Astrocyte of the cerebellum (primary cell): ENCODE measurements at regions not wholly inside any gene's neighbourhood (a gene's known extent, or its start where the extent isn't known, plus 50 kb on each side); places are given as distances from the start of the nearest gene placed in this dataset.
"Not testable (repeated sequence)": the region's sequence is repeated elsewhere in the genome, so short reads cannot be mapped to it uniquely, and the experiment has no call there.

ENCODE experiments used
- DNase-seq: peaks from one replicate; pipeline ENCODE4 v3.0.0-alpha.2; 2011; ENCODE audit warnings: low read depth
- H3K4me3 ChIP-seq: 2 replicates; pipeline ENCODE4 v1.5.1; 2011; ENCODE audit warnings: mild to moderate bottlenecking, low read depth, low read length, moderate library complexity
- in situ Hi-C: cut with HindIII; loops from 2 replicates; pipeline ENCODE4 v1.10.0; 2017; ENCODE audit warnings: low sequenced_read_pairs

DNA sequence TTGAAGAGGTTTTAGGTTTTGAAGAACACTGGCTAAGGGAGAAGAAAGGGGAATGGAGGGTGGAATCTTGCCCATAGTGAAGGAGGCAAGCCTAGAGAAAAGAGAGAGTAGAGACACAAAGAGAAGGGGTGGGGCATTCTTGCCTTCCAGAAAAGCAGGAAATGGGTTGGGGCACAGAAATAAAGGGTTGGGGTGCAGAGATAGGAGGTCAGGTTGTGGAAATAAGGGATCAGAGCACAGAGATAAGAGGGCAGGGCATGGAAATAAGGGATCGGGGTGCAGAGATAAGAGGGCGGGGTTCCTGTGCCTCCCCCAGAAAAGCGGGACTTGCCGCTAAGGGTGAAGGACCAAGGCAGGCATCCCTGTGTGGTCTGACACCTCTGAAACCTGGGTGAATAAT, 69.9 kb downstream of the ALG1L2 start:
- H3K4me3 ChIP-seq, in situ Hi-C loops, DNase-seq: not testable (repeated sequence)

DNA sequence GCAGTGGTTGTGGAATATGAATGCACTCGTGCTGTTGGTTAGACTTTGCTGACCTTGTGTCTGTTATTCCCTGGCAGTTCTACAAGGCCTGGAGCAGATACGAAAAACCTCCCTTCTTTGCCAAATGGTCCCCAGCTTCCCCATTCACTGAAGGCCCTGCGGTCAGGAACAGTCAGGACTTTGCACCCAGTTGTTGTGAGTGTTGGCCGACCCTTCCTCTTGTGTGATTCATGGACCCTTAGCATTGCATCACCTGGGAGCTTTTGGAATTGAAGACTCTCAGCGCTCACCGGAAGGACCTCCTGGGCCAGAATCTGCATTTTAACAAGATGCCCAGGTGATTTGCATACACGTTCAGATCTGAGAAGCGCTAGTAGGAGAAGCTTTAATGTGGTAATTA, 71.6 kb downstream of the ALG1L2 start:
- DNase-seq, in situ Hi-C loops, H3K4me3 ChIP-seq: not testable (repeated sequence)

DNA sequence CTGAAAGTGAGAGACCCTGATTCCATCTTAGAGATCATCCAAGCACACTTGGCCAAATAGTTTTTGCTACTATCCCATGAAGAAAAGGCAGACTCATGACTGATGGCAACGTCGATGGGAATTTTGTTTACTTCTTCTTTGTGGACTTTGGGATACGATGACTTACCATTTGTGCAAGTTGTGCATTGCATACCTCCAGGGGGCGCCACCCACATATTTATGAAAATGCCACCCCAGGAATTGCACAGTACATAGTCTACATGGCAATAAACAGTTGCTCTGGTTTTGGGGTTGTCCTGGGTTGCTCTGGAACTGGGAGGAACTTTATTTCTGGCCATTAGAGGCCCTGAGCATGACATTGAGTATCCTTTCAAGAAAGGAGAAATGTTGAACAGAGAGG, 73.8 kb downstream of the ALG1L2 start:
- DNase-seq, in situ Hi-C loops, H3K4me3 ChIP-seq: not testable (repeated sequence)

DNA sequence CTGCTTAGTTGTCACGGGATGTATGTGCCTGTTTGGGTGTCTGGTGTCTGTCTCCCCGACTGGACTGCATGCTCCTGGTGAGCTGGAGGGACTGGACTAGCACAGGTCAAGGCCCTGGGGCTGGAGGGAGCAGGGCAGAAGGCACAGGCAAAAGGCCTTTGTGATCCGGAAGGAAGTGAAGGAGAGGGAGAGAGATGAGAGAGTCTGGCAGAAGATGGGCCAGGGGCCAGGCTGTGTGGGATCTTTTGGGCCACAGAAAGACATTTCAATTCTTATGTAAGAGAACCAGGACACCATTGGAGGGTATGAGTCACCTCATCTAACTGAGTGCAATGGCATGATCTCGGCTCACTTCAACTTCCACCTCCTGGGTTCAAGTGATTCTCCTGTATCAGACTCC, 85.2 kb downstream of the ALG1L2 start:
- H3K4me3 ChIP-seq, in situ Hi-C loops, DNase-seq: not testable (repeated sequence)

DNA sequence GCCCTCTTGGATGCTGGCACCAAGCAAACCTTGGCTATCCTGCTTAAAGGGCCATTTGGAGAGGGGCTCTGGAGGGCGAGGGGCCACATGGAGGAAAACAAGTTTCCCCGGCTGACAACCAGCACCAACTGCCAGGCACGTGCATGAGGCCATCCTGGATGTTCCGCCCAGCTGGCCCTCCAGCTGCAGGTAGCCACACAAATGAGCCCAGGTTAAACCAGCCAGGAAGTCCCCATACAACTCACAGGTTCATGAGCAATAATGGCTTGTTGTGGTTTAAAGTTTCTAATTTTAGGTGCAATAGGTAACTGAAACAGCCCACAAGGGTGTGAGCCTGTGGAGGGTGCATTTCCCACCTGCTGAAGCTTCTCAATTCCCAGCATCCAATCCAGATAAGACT, 93.6 kb downstream of the ALG1L2 start:
- in situ Hi-C loops, H3K4me3 ChIP-seq, DNase-seq: not testable (repeated sequence)

DNA sequence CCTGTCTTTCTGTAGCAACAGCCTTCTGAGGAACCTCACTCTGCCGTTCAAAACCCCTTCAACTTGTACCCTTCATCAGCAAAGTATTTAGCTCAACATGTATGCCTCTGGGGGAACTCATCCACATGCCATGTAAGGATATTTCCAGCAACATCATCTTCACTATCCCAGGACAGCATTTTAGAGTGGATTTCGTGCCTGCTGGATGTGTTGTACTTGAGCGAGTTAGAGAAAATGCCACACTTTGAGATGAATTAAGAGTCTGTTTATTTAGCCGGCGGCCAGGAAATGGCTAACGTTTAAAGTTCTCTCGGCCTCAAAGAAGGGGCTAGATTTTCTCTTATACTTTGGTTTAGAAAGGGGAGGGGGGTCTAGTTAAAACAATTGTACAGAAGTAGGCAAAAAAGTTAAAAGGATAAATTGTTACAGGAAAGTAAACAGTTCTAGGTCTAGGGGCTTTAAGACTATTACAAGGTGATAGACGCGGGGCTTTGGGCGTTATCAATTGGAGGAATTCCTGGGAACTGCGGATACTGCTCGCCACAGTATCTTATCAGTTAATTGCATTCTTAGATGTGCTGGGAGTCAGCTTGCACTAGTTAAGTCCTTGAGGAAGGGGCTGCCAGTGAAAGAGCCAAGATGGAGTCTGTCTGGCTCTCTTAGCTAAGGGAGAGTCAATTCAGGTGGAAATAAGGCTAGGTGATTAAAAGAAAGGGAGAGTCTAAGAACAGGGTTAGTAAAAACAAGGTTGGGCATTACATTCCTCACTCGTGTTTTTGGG, 95.0 kb downstream of the ALG1L2 start:
- DNase-seq, H3K4me3 ChIP-seq, in situ Hi-C loops: not testable (repeated sequence)

DNA sequence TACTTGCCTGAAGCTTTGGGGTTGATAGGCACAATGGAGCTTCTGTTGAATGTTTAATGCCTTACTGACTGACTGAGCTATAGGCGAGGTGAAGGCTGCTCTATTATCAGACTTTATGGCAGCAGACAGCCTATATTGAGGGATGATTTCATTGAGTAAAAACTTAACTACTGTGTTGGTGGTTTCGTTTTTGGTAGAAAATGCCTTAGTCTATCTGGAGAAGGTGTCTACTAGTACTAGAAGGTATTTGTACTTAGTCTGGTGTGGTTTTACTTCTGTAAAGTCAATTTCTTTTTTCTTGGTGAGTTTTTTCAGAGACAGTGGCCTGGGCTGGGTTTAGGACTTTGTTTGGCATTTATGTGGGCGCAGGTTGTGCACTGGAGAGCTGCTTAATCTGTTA, 97.2 kb downstream of the ALG1L2 start:
- in situ Hi-C loops, H3K4me3 ChIP-seq, DNase-seq: not testable (repeated sequence)

DNA sequence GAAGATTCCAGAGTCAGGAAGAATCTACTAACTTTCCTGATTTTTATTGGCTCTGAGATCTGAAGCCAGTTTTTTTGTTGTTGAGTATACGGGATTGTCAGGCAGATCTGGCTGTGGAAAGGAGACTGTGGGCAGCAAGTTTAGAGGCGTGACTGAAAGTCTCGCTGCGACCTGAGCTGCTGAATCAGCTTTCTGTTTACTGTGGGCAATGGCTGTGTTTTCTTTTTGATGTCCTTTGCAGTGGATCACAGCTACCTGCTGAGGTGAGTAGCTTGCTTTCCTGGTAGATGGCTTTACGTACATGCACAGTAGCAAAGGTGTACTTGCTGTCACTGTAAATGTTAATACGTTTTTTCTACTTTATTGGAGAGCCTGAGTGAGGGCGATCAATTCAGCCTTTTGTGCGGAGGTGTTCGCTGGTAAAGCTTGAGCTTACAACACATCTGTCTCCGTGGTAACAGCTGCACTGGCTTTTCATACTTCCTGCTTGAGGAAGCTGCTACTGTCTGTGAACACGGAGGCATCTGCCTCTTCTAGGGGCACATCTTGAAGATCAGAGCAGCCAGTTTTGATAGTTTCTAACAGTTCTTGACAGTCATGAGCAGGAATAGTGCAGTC, 97.8 kb downstream of the ALG1L2 start:
- DNase-seq, in situ Hi-C loops, H3K4me3 ChIP-seq: not testable (repeated sequence)

DNA sequence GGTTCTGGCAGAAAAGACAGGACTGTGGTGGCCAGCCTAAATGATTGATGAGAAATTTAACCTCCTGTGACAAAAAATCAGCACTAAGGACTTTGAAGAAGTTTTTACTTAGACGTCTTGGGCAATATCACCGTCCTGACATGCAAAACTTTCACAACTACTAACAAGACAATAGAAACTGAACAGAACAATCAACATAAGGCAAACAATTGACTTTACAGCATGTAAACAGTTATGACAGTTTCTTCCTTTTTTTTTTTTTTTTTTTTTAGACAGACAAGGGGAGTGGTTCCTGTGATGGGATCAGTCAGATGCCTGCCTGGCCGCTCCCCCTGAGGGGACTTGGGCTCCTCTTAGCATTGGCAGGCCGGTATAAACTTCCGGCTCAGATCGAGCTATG, 100.8 kb downstream of the ALG1L2 start:
- DNase-seq, in situ Hi-C loops, H3K4me3 ChIP-seq: not testable (repeated sequence)

DNA sequence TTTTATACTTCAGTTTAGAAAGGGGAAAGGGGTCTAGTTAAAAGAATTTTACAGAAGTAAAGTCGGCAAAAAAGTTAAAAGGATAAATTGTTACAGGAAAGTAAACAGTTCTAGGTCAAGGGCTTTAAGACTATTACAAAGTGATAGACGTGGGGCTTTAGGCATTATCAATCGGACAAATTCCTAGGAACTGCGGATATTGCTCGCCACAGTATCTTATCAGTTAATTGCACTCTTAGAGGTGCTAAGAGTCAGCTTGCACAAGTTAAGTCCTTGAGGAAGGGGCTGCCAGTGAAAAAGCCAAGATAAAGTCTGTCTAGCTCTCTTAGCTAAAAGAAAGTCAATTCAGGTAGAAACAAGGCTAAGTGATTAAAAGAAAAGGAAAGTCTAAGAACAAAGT, 102.1 kb downstream of the ALG1L2 start:
- H3K4me3 ChIP-seq, DNase-seq, in situ Hi-C loops: not testable (repeated sequence)

DNA sequence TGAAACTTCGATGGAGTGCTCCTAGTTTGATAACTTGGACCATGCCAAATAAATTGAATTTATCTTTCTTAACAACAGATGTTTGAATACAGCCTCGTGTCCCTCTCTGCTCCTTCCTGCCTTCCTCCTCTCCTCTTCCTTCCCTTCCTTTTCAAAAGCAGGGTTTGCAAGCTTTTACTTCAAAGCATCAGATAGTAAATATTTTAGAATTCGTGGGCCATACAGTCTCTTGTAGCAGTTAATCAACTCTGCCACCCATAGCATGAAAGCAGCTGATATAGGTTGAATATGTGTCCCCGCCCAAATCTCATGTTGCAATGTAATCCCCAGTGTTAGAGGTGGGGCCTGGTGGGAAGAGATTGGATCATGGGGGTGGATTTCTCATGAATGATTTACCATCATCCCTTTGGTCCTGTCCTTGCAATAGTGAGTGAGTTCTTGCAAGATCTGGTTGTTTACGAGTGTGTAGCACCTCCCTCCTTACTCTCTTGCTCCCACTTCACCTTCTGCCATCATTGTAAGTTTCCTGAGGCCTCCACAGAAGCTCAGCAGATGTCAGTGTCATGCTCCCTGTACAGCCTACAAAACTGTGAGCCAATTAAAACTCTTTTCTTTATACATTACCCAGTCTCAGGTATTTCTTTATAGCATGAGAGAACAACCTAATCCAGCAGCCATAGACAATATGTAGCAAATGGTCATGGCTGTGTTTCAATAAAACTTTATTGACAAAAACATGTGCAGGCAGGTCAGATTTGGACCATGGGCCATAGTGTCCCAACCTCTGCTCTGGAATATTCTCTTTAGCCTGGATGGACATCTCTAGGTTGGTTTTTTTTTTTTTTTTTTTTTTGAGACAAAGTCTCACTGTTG, 102.8 kb downstream of the ALG1L2 start:
- H3K4me3 ChIP-seq, DNase-seq, in situ Hi-C loops: not testable (repeated sequence)

DNA sequence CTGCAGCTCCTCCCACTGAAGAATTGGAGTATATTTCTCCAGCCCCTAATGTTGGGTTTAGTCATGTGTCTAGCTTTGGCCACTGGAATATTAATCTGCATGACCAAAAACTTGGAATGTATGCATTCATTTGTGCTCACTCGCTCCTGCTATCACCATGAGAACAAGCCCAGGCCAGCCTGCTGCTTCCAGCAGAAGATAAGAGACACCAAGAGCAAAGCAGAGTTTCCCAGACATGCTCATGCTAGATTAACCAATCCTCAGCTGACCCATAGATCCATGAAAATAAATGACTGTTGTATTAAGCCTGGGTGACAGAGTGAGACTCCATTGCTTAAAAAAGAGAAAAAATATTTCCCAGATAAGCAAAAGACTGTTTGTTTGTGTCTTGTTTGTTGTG, 119.6 kb downstream of the ALG1L2 start:
- DNase-seq, in situ Hi-C loops: not testable (repeated sequence)

DNA sequence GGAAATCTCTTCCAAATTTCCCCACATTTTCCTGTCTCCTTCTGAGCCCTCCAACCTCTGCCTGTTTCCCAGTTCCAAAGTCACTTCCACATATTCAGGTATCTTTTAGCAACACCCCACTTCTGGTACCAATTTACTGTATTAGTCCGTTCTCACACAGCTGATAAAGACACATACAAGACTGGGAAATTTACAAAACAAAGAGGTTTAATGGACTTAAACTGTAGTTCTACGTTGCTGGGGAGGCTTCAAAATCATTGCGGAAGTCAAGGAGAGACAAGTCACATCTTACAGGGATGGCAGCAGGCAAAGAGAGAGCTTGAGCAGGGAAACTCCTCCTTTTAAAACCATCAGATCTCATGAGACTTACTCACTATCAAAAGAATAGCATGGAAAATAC, 122.0 kb downstream of the ALG1L2 start:
- DNase-seq, H3K4me3 ChIP-seq, in situ Hi-C loops: not testable (repeated sequence)

More for the DNA sequence above, 119.6 kb downstream of the ALG1L2 start:
- not testable (repeated sequence) for H3K4me3 ChIP-seq
